ENCODE measurements at regions not wholly inside any gene's neighbourhood (a gene's known extent, or its start where the extent isn't known, plus 50 kb on each side); places are given as distances from the start of the nearest gene placed in this dataset.

GRCh38 chr2:83015035-83015715 is 1443.9 kb downstream of the SUCLG1 start:
- Mint-ChIP-seq H3K27me3 (ENCODE audit: low read depth in 2 of 2) (no peaks in the 10 kb centered on the region), H3K36me3 (peaks cover 8% of the 10 kb centered on the region), H3K4me3 (no peak overlapping the region), H3K9me3 (peaks cover 18 to 20% of the 10 kb centered on the region in 2 donors), H3K27ac (no peak overlapping the region), H3K4me1 (no peaks in the 10 kb centered on the region)
- Histone ChIP-seq H3K36me3 (ENCODE audit: control insufficient read depth, insufficient read depth, low read length) (no peaks in the 10 kb centered on the region), H3K9me3 (ENCODE audit: control insufficient read depth, insufficient read depth, low read length) (peaks cover 5% of the 10 kb centered on the region), H3K4me1 (ENCODE audit: control insufficient read depth, insufficient read depth, low read length) (no peaks in the 10 kb centered on the region), H3K27me3 (ENCODE audit: control insufficient read depth, insufficient read depth, low read length) (no peaks in the 10 kb centered on the region), H3K27ac (ENCODE audit: low read length) (no peak overlapping the region), H3K4me3 (ENCODE audit: low read length) (no peak overlapping the region)
- TF ChIP-seq, protein P1, sequence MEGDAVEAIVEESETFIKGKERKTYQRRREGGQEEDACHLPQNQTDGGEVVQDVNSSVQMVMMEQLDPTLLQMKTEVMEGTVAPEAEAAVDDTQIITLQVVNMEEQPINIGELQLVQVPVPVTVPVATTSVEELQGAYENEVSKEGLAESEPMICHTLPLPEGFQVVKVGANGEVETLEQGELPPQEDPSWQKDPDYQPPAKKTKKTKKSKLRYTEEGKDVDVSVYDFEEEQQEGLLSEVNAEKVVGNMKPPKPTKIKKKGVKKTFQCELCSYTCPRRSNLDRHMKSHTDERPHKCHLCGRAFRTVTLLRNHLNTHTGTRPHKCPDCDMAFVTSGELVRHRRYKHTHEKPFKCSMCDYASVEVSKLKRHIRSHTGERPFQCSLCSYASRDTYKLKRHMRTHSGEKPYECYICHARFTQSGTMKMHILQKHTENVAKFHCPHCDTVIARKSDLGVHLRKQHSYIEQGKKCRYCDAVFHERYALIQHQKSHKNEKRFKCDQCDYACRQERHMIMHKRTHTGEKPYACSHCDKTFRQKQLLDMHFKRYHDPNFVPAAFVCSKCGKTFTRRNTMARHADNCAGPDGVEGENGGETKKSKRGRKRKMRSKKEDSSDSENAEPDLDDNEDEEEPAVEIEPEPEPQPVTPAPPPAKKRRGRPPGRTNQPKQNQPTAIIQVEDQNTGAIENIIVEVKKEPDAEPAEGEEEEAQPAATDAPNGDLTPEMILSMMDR (IDR thresholded peaks at IDR 0.05), result no peak
- WGBS (ENCODE audit: insufficient coverage), result 60% methylated on average over 1 of the region's 2 CpGs
- intact Hi-C loops (cut with micrococcal nuclease), result no loop called here
- ATAC-seq, result no peak
- no peak for DNase-seq

- Mint-ChIP-seq H3K36me3 (peaks cover 8% of the 10 kb centered on the region), H3K27me3 (ENCODE audit: low read depth in 2 of 2) (no peaks in the 10 kb centered on the region), H3K27ac (no peak overlapping the region), H3K4me3 (no peak overlapping the region), H3K9me3 (peaks cover 17% of the 10 kb centered on the region in 2 donors), H3K4me1 (no peaks in the 10 kb centered on the region)
- Histone ChIP-seq H3K36me3 (ENCODE audit: control insufficient read depth, insufficient read depth, low read length) (no peaks in the 10 kb centered on the region), H3K27me3 (ENCODE audit: control insufficient read depth, insufficient read depth, low read length) (no peaks in the 10 kb centered on the region), H3K9me3 (ENCODE audit: control insufficient read depth, insufficient read depth, low read length) (peaks cover 5% of the 10 kb centered on the region), H3K4me1 (ENCODE audit: control insufficient read depth, insufficient read depth, low read length) (no peaks in the 10 kb centered on the region), H3K4me3 (ENCODE audit: low read length) (no peak overlapping the region), H3K27ac (ENCODE audit: low read length) (no peak overlapping the region)
- WGBS (ENCODE audit: insufficient coverage), result 84% methylated on average over 2 of the region's 2 CpGs
- TF ChIP-seq, protein P1 (IDR thresholded peaks at IDR 0.05), result no peak
- DNase-seq, result no peak
- intact Hi-C loops (cut with micrococcal nuclease), result no loop called here
- ATAC-seq, result no peak
Measured at GRCh38 chr2:83014462-83014861, 1444.6 kb downstream of the SUCLG1 start.

- intact Hi-C loops (cut with micrococcal nuclease), result no loop called here
- TF ChIP-seq, protein P1 (IDR thresholded peaks at IDR 0.05), result no peak
- ATAC-seq, result no peak
- Mint-ChIP-seq H3K27me3 (ENCODE audit: low read depth in 2 of 2) (no peaks in the 10 kb centered on the region), H3K4me3 (no peak overlapping the region), H3K27ac (no peak overlapping the region), H3K36me3 (no peaks in the 10 kb centered on the region), H3K4me1 (no peaks in the 10 kb centered on the region), H3K9me3 (peaks cover 14% of the 10 kb centered on the region in 2 donors)
- H3K4me1 ChIP-seq (ENCODE audit: control insufficient read depth, insufficient read depth, low read length), result no peaks in the 10 kb centered on the region
- H3K9me3 ChIP-seq (ENCODE audit: control insufficient read depth, insufficient read depth, low read length), result peaks cover 7% of the 10 kb centered on the region
- DNase-seq, result no peak
- no peaks in the 10 kb centered on the region for H3K36me3 ChIP-seq (ENCODE audit: control insufficient read depth, insufficient read depth, low read length)
- H3K27ac ChIP-seq (ENCODE audit: low read length), result no peak overlapping the region
- WGBS (ENCODE audit: insufficient coverage), result no CpG with 5 or more reads among the region's 2 CpGs
- H3K4me3 ChIP-seq (ENCODE audit: low read length), result no peak overlapping the region
- H3K27me3 ChIP-seq (ENCODE audit: control insufficient read depth, insufficient read depth, low read length), result no peaks in the 10 kb centered on the region
Measured at GRCh38 chr2:83006961-83007360, 1452.1 kb downstream of the SUCLG1 start.

DNA sequence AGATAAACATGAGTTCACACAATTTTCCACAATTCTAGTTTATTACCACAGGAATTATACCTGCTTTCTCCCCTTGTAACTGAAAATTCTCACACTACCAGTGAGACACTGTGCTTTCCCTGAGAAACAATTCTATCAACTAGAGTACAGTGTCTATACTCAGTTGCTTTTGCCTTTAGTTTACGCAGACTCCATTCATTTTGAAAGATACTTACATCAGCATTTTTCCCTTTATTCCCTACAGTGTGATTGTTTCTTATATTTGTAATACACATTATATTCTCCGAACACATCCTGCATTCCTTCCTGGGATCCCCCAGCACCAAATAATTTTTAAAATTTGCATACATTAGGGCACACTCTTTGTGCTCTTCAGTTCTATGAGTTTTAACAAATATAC is 1455.5 kb downstream of the SUCLG1 start:
- Histone ChIP-seq H3K27me3 (ENCODE audit: control insufficient read depth, insufficient read depth, low read length) (no peaks in the 10 kb centered on the region), H3K9me3 (ENCODE audit: control insufficient read depth, insufficient read depth, low read length) (peaks cover 4% of the 10 kb centered on the region), H3K36me3 (ENCODE audit: control insufficient read depth, insufficient read depth, low read length) (no peaks in the 10 kb centered on the region), H3K4me3 (ENCODE audit: low read length) (no peak overlapping the region), H3K4me1 (ENCODE audit: control insufficient read depth, insufficient read depth, low read length) (no peaks in the 10 kb centered on the region), H3K27ac (ENCODE audit: low read length) (no peak overlapping the region)
- 100% methylated on average over 1 of the region's 2 CpGs for WGBS (ENCODE audit: insufficient coverage)
- TF ChIP-seq, protein P1 (IDR thresholded peaks at IDR 0.05), result no peak
- H3K27ac Mint-ChIP-seq, result no peak overlapping the region
- H3K36me3 Mint-ChIP-seq, result no peaks in the 10 kb centered on the region
- DNase-seq (no peak), ATAC-seq (no peak)
- H3K4me1 Mint-ChIP-seq, result no peaks in the 10 kb centered on the region
- intact Hi-C loops (cut with micrococcal nuclease), result no loop called here
- H3K4me3 Mint-ChIP-seq, result no peak overlapping the region
- no peaks in the 10 kb centered on the region for H3K27me3 Mint-ChIP-seq (ENCODE audit: low read depth in 2 of 2)
- peaks cover 15 to 16% of the 10 kb centered on the region in 2 donors for H3K9me3 Mint-ChIP-seq

Data from natural killer cell (primary cell).